Body of pancreas (tissue), 4 donors: ENCODE measurements at regions not wholly inside any gene's neighbourhood (a gene's known extent, or its start where the extent isn't known, plus 50 kb on each side); places are given as distances from the start of the nearest gene placed in this dataset.
"Not testable (repeated sequence)": the region's sequence is repeated elsewhere in the genome, so short reads cannot be mapped to it uniquely, and the experiment has no call there.

ENCODE experiments used
- POLR2A ChIP-seq, 3 donors: fragments of 450-650 bp; IDR thresholded peaks; one replicate each; pipeline ENCODE4 v1.6.1; 2016; ENCODE audit warnings: antibody characterized with exemption in 3 of 3, mild to moderate bottlenecking in 2 of 3
- TF ChIP-seq, protein P1 (sequence below), 7 experiments: fragments of 450-650 bp in 4 of 7; fragments of 200-600 bp in 3 of 7; sonication (generic) in 3 of 7; IDR thresholded peaks; one replicate each; pipeline ENCODE4 v1.5.1; 2016 to 2019; ENCODE audit warnings: antibody characterized with exemption in 7 of 7

DNA sequence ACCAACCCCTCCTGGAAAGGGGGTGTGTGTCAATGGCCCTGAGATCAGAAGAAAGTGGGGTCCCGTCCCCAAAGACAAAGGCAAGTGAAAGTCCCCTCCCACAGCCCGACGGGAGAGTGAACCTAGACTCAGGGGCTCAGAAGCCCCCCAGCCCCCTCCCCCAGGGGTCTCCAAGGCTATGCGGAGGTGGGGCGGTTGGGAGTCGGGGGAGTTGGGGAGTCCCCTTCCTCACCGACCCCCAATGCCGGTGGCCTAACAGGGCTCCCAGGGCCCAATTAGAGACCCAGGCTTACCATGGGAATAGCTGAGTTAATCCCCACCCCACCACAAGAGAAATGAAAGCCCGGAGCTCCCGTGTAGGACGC, 105.4 kb downstream of the SPATA31A6 start:
- TF ChIP-seq POLR2A (IDR thresholded peaks at IDR 0.05): not testable (repeated sequence)
- TF ChIP-seq, protein P1, sequence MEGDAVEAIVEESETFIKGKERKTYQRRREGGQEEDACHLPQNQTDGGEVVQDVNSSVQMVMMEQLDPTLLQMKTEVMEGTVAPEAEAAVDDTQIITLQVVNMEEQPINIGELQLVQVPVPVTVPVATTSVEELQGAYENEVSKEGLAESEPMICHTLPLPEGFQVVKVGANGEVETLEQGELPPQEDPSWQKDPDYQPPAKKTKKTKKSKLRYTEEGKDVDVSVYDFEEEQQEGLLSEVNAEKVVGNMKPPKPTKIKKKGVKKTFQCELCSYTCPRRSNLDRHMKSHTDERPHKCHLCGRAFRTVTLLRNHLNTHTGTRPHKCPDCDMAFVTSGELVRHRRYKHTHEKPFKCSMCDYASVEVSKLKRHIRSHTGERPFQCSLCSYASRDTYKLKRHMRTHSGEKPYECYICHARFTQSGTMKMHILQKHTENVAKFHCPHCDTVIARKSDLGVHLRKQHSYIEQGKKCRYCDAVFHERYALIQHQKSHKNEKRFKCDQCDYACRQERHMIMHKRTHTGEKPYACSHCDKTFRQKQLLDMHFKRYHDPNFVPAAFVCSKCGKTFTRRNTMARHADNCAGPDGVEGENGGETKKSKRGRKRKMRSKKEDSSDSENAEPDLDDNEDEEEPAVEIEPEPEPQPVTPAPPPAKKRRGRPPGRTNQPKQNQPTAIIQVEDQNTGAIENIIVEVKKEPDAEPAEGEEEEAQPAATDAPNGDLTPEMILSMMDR (IDR thresholded peaks at IDR 0.05): not testable (repeated sequence)
